ENCODE measurements at regions not wholly inside any gene's neighbourhood (a gene's known extent, or its start where the extent isn't known, plus 50 kb on each side); places are given as distances from the start of the nearest gene placed in this dataset.

GRCh38 chrX:26352891-26353430, 137.0 kb downstream of the MAGEB5 start:
- ATAC-seq (peak; percentile 78), FAIRE-seq (no peak), DNase-seq (ENCODE audit: low read depth, low spot score) (no peak)
- H3K4me3 ChIP-seq = no peak overlapping the region
- H3K27me3 ChIP-seq (replicated peaks in 1 of 2; ENCODE audit: control insufficient read depth in 2 of 2, insufficient read depth in 2 of 2, low read length in 1 of 2) = no peaks in the 10 kb centered on the region
- H3K36me3 ChIP-seq (ENCODE audit: control insufficient read depth in 2 of 2, insufficient read depth in 2 of 2, low read length in 1 of 2) = no peaks in the 10 kb centered on the region
- WGBS (ENCODE audit: insufficient coverage, insufficient replicate concordance, low lambda C conversion rate, missing lambda C conversion rate) = 0% methylated on average over 3 of the region's 3 CpGs
- BruUV-seq (replicated peaks) = no TSS peak
- CTCF ChIA-PET = no interaction called here
- no peak overlapping the region for H2AFZ ChIP-seq (ENCODE audit: control insufficient read depth, low read depth, low read length)
- no peaks in the 10 kb centered on the region for H3K4me1 ChIP-seq (ENCODE audit: control insufficient read depth, insufficient read depth, low read length)
- POLR2A ChIA-PET = no interaction called here
- H3K27ac ChIP-seq (ENCODE audit: control insufficient read depth, insufficient read depth) = no peak overlapping the region
- H4K20me1 ChIP-seq (ENCODE audit: control insufficient read depth, insufficient read depth) = no peaks in the 10 kb centered on the region
- intact Hi-C loops (cut with micrococcal nuclease; ENCODE audit: unreplicated experiment) = no loop called here
- H3K9me3 ChIP-seq (replicated peaks; ENCODE audit: control insufficient read depth, insufficient read depth, low read length) = no peaks in the 10 kb centered on the region
- SMC1A ChIA-PET (ENCODE audit: uncharacterized antibody, unreplicated experiment) = interaction anchor here (0.7 kb wide), 2 partner anchors 375 to 775 kb away, joined by 3 read pairs; no protein-coding TSS in a partner anchor
- no peak overlapping the region for H3K4me2 ChIP-seq (ENCODE audit: control insufficient read depth, insufficient read depth)
- RAD21 ChIA-PET (ENCODE audit: unreplicated experiment) = no interaction called here
- TF ChIP-seq SPI1 (IDR thresholded peaks at IDR 0.05; ENCODE audit: borderline replicate concordance, insufficient read depth, low read depth, low read length) = peak; percentile 81
- TF ChIP-seq ELK1 (IDR thresholded peaks at IDR 0.05; ENCODE audit: low read depth, low read length) = no peak
- no peaks in the 10 kb centered on the region for H3K79me2 ChIP-seq (ENCODE audit: control insufficient read depth, insufficient read depth, low read length)
- in situ Hi-C loops (cut with MboI) = no loop called here
- no peak overlapping the region for H3K9ac ChIP-seq (ENCODE audit: control insufficient read depth, insufficient read depth, low read length)

- in situ Hi-C loops (cut with MboI) (no loop called here), intact Hi-C loops (cut with micrococcal nuclease; ENCODE audit: unreplicated experiment) (no loop called here)
- Histone ChIP-seq H3K79me2 (ENCODE audit: control insufficient read depth, insufficient read depth, low read length) (no peaks in the 10 kb centered on the region), H3K4me1 (ENCODE audit: control insufficient read depth, insufficient read depth, low read length) (no peaks in the 10 kb centered on the region), H3K4me2 (ENCODE audit: control insufficient read depth, insufficient read depth) (no peak overlapping the region), H4K20me1 (ENCODE audit: control insufficient read depth, insufficient read depth) (no peaks in the 10 kb centered on the region), H3K36me3 (ENCODE audit: control insufficient read depth in 2 of 2, insufficient read depth in 2 of 2, low read length in 1 of 2) (no peaks in the 10 kb centered on the region), H3K4me3 (no peak overlapping the region), H3K9ac (ENCODE audit: control insufficient read depth, insufficient read depth, low read length) (no peak overlapping the region), H3K9me3 (replicated peaks; ENCODE audit: control insufficient read depth, insufficient read depth, low read length) (no peaks in the 10 kb centered on the region), H2AFZ (ENCODE audit: control insufficient read depth, low read depth, low read length) (no peak overlapping the region), H3K27ac (ENCODE audit: control insufficient read depth, insufficient read depth) (no peak overlapping the region), H3K27me3 (replicated peaks in 1 of 2; ENCODE audit: control insufficient read depth in 2 of 2, insufficient read depth in 2 of 2, low read length in 1 of 2) (no peaks in the 10 kb centered on the region)
- ChIA-PET CTCF (no interaction called here), POLR2A (no interaction called here), SMC1A (ENCODE audit: uncharacterized antibody, unreplicated experiment) (interaction anchor here (1.7 kb wide), 1 partner anchor 12 kb away, joined by 3 read pairs; no protein-coding TSS in a partner anchor), RAD21 (ENCODE audit: unreplicated experiment) (no interaction called here)
- WGBS (ENCODE audit: insufficient coverage, insufficient replicate concordance, low lambda C conversion rate, missing lambda C conversion rate) = 59% methylated on average over 4 of the region's 4 CpGs
- DNase-seq (ENCODE audit: low read depth, low spot score) (no peak), FAIRE-seq (no peak), ATAC-seq (no peak)
- BruUV-seq (replicated peaks) = no TSS peak
- TF ChIP-seq SREBF2 (IDR thresholded peaks at IDR 0.05; ENCODE audit: low read length) (no peak), NKRF (conservative IDR thresholded peaks at IDR 0.05) (no peak), EP300 (IDR thresholded peaks at IDR 0.05; ENCODE audit: borderline replicate concordance in 1 of 2, control insufficient read depth in 1 of 2, low read depth in 2 of 2, low read length in 2 of 2) (no peak), NR2C1 (IDR thresholded peaks at IDR 0.05) (no peak), EED (IDR thresholded peaks at IDR 0.05; ENCODE audit: low read depth) (no peak), ZNF384 (IDR thresholded peaks at IDR 0.05; ENCODE audit: borderline replicate concordance, low read depth, low read length) (no peak), SMAD5 (IDR thresholded peaks at IDR 0.05; ENCODE audit: low read depth) (no peak), RBBP5 (conservative IDR thresholded peaks at IDR 0.05) (no peak), NR2F1 (conservative IDR thresholded peaks at IDR 0.05) (no peak), MYC (IDR thresholded peaks at IDR 0.05; ENCODE audit: insufficient read depth, insufficient read length, insufficient replicate concordance, low read length, severe bottlenecking) (no peak), TBL1XR1 (IDR thresholded peaks at IDR 0.05; ENCODE audit: low read depth, low read length) (no peak), HSF1 (IDR thresholded peaks at IDR 0.05; ENCODE audit: low read depth, low read length) (no peak)
These were observed 131.2 kb downstream of the MAGEB5 start for GRCh38 chrX:26347171-26347570.

Data from GM12878 (cell line).